D721Med (cell line): ENCODE measurements at regions not wholly inside any gene's neighbourhood (a gene's known extent, or its start where the extent isn't known, plus 50 kb on each side); places are given as distances from the start of the nearest gene placed in this dataset.

ENCODE experiments used
- DNase-seq: peaks from one replicate; pipeline ENCODE4 v3.0.0; 2011; ENCODE audit warnings: low spot score; ENCODE audit not compliant: insufficient read length
- FAIRE-seq: peaks from 2 replicates; lab custom pipeline; 2011; peaks lifted over from hg19 to GRCh38; lab: Jason Lieb, UNC
- TF ChIP-seq, protein P1 (sequence below): IDR thresholded peaks from 2 replicates; pipeline ENCODE4 v1.5.1; 2012; ENCODE audit warnings: mild to moderate bottlenecking, control low read depth; ENCODE audit not compliant: insufficient read depth; ENCODE audit errors: missing control alignments

DNA sequence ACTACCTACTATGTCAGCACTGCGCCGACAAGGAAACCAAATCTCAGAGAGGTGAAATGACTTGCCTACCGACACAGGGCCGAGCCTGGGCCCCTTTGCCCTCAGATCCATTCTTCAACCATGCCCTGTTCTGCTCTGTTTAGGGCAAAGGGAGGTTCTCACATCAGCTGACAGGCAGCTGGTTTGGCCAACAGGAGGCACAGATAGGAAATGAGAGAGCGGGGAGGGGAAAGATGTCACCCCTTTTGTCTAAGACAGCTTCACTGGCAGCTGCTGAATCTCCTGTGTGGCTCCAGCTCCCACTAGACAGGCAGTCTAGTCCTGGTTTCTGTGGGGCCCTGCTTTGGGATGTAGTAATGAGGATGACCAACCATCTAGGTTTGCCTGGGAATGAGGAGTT is 158.7 kb downstream of the TMEM200A start:
- TF ChIP-seq, protein P1, sequence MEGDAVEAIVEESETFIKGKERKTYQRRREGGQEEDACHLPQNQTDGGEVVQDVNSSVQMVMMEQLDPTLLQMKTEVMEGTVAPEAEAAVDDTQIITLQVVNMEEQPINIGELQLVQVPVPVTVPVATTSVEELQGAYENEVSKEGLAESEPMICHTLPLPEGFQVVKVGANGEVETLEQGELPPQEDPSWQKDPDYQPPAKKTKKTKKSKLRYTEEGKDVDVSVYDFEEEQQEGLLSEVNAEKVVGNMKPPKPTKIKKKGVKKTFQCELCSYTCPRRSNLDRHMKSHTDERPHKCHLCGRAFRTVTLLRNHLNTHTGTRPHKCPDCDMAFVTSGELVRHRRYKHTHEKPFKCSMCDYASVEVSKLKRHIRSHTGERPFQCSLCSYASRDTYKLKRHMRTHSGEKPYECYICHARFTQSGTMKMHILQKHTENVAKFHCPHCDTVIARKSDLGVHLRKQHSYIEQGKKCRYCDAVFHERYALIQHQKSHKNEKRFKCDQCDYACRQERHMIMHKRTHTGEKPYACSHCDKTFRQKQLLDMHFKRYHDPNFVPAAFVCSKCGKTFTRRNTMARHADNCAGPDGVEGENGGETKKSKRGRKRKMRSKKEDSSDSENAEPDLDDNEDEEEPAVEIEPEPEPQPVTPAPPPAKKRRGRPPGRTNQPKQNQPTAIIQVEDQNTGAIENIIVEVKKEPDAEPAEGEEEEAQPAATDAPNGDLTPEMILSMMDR, result no peak
- no peak for FAIRE-seq
- no peak for DNase-seq

DNA sequence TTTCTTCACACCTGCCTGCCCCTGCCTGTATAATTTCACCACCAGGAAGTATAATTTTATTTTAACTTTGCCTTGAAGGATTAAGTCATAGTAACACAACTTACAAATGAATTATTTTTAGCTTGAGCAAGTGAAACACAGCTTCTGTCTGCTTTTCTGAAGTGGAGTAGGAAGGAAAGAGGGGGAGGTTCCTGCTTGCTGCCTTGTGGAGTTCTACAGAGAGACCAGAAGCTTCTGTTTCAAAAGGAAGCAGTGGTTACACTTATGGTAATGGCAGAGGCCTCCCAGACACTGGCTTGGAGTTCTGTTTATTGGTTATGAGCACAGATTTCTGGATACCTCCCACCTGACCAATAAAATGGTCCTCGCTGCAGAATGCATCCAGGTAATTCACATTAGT is 159.6 kb downstream of the TMEM200A start:
- TF ChIP-seq, protein P1, result no peak
- no peak for FAIRE-seq
- no peak for DNase-seq

DNA sequence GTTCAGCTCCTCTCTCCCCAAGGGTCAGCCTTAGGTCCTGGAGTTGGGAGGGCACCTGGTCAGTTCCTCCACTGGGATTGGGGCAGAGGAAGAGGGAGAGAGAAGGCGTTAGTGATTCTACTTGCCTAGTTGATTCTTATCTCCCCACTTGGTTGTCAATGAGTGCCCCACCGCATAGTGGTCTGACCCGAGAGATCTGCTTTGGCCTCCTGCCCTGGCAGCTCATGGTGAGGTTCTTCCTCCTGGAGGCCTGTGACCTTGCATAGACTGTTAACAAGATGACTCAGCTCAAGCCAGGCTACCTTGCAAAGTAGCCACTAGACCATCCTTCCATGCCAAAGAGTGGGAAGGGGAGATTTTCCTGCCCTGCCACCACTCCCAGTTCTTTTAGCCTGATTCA is 160.6 kb downstream of the TMEM200A start:
- FAIRE-seq (no peak), DNase-seq (no peak)
- TF ChIP-seq, protein P1, result no peak

DNA sequence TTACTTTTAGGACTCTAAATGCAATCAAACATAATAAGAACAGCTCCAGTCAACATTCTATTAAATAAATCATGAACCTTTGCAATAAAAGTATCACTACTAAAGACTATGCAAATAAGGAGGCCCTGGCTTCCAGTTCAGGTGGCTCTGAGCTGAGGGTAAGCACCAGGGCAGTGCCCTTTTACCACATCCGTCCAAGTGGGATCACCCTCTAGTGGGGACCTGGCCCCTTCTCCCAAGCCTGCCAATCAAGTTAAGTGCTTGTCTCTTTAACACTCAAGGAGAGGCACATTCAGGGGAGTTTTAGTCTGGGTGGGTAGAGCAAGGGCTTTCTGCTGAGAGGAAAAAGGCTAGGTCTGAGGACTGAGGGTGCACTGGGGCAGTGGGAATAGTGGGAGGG is 161.4 kb downstream of the TMEM200A start:
- TF ChIP-seq, protein P1, result no peak
- DNase-seq, result no peak

DNA sequence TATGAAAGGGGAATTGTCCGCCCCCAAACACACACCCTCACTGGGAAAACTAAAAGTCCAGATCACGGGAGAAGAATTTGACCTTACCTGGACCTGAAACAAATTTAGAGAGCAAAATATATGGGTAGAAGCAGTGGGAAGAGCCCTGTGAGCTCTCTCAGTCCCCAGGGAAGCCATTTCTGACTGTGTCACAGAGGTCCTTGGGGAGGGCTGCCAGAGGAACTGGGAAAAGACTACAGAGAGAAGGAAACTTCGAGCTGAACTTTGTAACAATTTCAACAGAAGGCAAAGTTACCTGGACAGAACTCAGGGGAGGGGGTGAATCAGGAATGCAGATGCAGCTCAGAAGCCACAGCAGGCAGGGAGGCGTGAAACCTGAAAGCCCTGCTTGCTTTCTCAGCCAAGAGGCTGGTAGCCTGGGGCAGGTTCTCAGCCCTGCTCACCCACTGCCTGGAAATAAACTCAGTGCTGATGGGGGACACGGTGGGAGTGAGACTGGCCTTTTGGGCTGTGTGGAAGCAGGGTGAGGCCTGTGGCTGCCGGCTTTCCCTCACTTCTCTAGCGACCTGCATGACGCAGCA is 163.8 kb downstream of the TMEM200A start:
- DNase-seq, result no peak
- TF ChIP-seq, protein P1, result no peak
- FAIRE-seq, result no peak

More for the DNA sequence above, 161.4 kb downstream of the TMEM200A start:
- FAIRE-seq, result no peak

DNA sequence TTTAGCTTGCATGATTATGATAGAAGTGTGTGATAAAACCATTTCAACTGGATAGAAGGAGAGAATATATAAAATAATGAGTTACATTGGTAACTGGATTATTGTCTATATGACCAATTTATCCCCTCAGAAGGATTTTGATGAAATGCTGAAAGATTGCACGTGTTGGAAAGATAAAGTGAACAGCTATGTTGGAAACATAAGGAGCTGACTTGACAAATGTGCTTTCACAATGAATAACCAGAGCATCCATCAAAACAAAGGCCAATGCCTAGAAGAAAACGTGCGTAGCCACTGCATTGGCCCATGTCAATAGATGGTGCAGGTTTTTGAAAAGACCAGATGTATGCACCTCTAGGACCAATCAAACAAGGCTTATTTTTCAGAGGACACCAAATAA is 168.8 kb downstream of the TMEM200A start:
- TF ChIP-seq, protein P1, result no peak
- DNase-seq, result no peak
- FAIRE-seq, result no peak

DNA sequence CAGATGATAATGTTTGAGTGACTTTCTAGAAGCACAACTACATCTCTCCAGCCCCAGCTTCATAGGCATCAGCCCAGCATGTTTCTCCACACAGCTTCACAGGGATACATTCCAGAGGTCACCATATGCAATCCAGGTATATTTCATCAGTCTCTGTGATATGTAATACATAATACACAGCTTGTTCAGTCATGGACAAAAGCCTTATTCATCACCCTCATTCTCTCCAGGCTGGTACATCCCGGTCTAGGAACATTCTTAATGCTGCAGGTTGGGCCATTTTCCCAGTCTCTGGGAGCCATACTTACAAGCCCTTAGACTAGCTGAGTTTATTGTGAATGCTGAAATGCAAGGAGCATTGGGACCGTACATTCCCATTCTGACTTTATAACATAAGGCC is 169.4 kb downstream of the TMEM200A start:
- DNase-seq (no peak), FAIRE-seq (no peak)
- TF ChIP-seq, protein P1, result no peak
